ENCODE measurements at regions not wholly inside any gene's neighbourhood (a gene's known extent, or its start where the extent isn't known, plus 50 kb on each side); places are given as distances from the start of the nearest gene placed in this dataset.

GRCh38 chr21:35119501-35120047 is 70.5 kb upstream of the RUNX1 start:
- TF ChIP-seq PLSCR1 (CRISPR knock-in tag; IDR thresholded peaks at IDR 0.05; ENCODE audit: borderline replicate concordance) (no peak), SALL2 (CRISPR knock-in tag; IDR thresholded peaks at IDR 0.05) (no peak), YY1 (IDR thresholded peaks at IDR 0.05; ENCODE audit: insufficient read depth, insufficient replicate concordance, low read depth, low read length) (no peak), POLR2AphosphoS2 (IDR thresholded peaks at IDR 0.05; ENCODE audit: low read depth, low read length) (no peak)

Measured in HepG2 (cell line).